ENCODE measurements at regions not wholly inside any gene's neighbourhood (a gene's known extent, or its start where the extent isn't known, plus 50 kb on each side); places are given as distances from the start of the nearest gene placed in this dataset.

- dilution Hi-C loops (cut with MboI; ENCODE audit: extremely low pct_ligation_motif_present, low sequenced_read_pairs) = no loop called here
Observed at GRCh38 chr17:72394531-72394930, 273.7 kb downstream of the SOX9 start.

More at GRCh38 chr17:72394531-72394930, 273.7 kb downstream of the SOX9 start:
- intact Hi-C loops (cut with micrococcal nuclease) = loop anchor here (5.0 kb wide), 1 partner anchor 57 kb away; no protein-coding TSS in a partner anchor
- peak overlapping the region; percentile 53 for H3K27ac ChIP-seq (ENCODE audit: insufficient read depth, low read depth, low read length)
- no peak overlapping the region for H3K4me3 ChIP-seq (replicated peaks in 1 of 3; ENCODE audit: insufficient read depth in 1 of 3, low read depth in 1 of 3, low read length in 3 of 3)
- no peak overlapping the region for H2AFZ ChIP-seq (ENCODE audit: low read depth, low read length)
- H3K79me2 ChIP-seq (ENCODE audit: control insufficient read depth, insufficient read depth, low read length) = no peaks in the 10 kb centered on the region
- no peak overlapping the region for H3K9ac ChIP-seq (replicated peaks; ENCODE audit: extremely low read depth, insufficient read depth, low read length)
- no peaks in the 10 kb centered on the region for H3K9me3 ChIP-seq (replicated peaks; ENCODE audit: control insufficient read depth, insufficient read depth, low read length)
- no peak overlapping the region for H3K4me2 ChIP-seq (ENCODE audit: insufficient read depth, low read length)
- H3K9me1 ChIP-seq (replicated peaks; ENCODE audit: control insufficient read depth, extremely low read depth, insufficient read depth, low read length) = no peaks in the 10 kb centered on the region
- FAIRE-seq = no peak
- POLR2A ChIA-PET = no interaction called here
- CTCF ChIA-PET = interaction anchor here (0.7 to 1.2 kb wide), 4 partner anchors 9 to 55 kb away, joined by 3 read pairs; no protein-coding TSS in a partner anchor
- H3K27me3 ChIP-seq (ENCODE audit: control insufficient read depth in 2 of 2, insufficient read depth in 2 of 2, low read length in 2 of 2) = no peaks in the 10 kb centered on the region
- no TSS peak for BruUV-seq (replicated peaks)
- peaks cover 19% of the 10 kb centered on the region for H3K4me1 ChIP-seq (ENCODE audit: control insufficient read depth, extremely low read depth, insufficient read depth, low read length)
- no peak for TF ChIP-seq JUN (IDR thresholded peaks at IDR 0.05; ENCODE audit: borderline replicate concordance, insufficient read depth, insufficient read length, low read depth)
- no peak for TF ChIP-seq POLR2A (IDR thresholded peaks at IDR 0.05; ENCODE audit: low read depth, low read length)
- no peak for TF ChIP-seq GATA2 (IDR thresholded peaks at IDR 0.05; ENCODE audit: insufficient read depth, insufficient read length, low read depth, low read length)
- no peak for TF ChIP-seq POLR2AphosphoS5 (IDR thresholded peaks at IDR 0.05; ENCODE audit: insufficient read depth, low read depth, low read length)
- TF ChIP-seq MAX (IDR thresholded peaks at IDR 0.05; ENCODE audit: insufficient read depth, insufficient read length) = no peak
- TF ChIP-seq CTCF (IDR thresholded peaks at IDR 0.05; ENCODE audit: extremely low read depth in 1 of 2, insufficient read depth in 1 of 2, low read depth in 1 of 2, low read length in 2 of 2) = no peak
- no peak for TF ChIP-seq EZH2 (IDR thresholded peaks at IDR 0.05; ENCODE audit: borderline replicate concordance, low read depth, low read length, severe bottlenecking)
- TF ChIP-seq MYC (IDR thresholded peaks at IDR 0.05; ENCODE audit: low read depth, low read length) = no peak
- no peak for TF ChIP-seq FOS (IDR thresholded peaks at IDR 0.05; ENCODE audit: borderline replicate concordance, insufficient read depth, low read length)
- no peaks in the 10 kb centered on the region for H4K20me1 ChIP-seq (replicated peaks; ENCODE audit: control insufficient read depth, extremely low read depth, insufficient read depth, low read length)
- no peaks in the 10 kb centered on the region for H3K36me3 ChIP-seq (ENCODE audit: control insufficient read depth in 2 of 2, extremely low read depth in 1 of 2, insufficient read depth in 2 of 2, low read length in 2 of 2)
- no peak for DNase-seq (ENCODE audit: low read depth, low spot score)
